ACHN (cell line): ENCODE measurements at regions not wholly inside any gene's neighbourhood (a gene's known extent, or its start where the extent isn't known, plus 50 kb on each side); places are given as distances from the start of the nearest gene placed in this dataset.

Source experiments
- DNase-seq: peaks from one replicate; pipeline ENCODE4 v3.0.0-alpha.2; 2015
- in situ Hi-C: cut with HindIII; loops from 2 replicates; pipeline ENCODE4 v1.10.0; 2017; ENCODE audit warnings: low sequenced_read_pairs, low pct_ligation_motif_present, low pct_unique_long_range_greater_than_20kb

DNA sequence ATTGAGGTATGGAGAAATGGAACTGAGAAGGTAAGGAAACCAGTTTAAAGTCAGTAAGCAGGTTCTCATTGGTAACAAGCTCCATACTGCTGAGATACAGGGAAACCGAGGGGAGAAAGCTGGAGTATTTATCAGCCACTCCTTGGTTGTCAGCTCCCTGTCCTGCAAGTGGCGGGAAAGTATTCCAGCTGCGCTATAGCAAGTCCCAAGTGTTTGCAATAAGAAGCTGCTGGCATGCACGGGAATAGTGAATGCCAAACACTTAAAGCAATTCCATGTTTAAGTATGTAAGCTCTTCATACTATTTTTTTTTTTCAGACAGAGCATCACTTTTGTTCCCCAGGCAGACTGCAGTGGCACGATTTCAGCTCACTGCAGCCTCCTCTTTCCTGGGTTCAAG lies 1601.1 kb downstream of the SUCLG1 start:
- DNase-seq: no peak
- in situ Hi-C loops: no loop called here

- in situ Hi-C loops: no loop called here
- no peak for DNase-seq
Observed at GRCh38 chr2:82853299-82853698, 1605.8 kb downstream of the SUCLG1 start.

DNA sequence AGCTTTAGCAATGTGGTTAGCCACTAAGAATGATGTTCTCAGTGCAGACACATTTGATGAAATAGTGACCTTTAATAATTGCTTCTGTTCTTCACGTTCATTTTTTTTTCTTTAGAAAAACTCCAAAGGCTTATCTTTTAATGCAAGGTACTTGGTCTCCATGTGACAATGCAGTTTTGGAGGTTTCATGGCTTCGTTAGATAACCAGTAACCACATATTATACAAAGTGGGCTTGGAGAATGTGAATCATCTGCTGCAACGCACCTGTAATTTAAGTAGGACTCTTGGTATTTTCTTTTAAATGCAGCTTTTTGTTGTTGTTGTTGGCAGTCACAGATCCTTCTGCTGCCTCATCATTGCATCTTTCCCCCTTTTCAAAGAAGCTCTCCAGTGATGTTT lies 1606.3 kb downstream of the SUCLG1 start:
- DNase-seq: no peak
- in situ Hi-C loops: no loop called here

- in situ Hi-C loops: no loop called here
- no peak for DNase-seq
Observed at GRCh38 chr2:82848285-82848684, 1610.8 kb downstream of the SUCLG1 start.

- in situ Hi-C loops: no loop called here
- DNase-seq: no peak
Observed at GRCh38 chr2:82839036-82839435, 1620.0 kb downstream of the SUCLG1 start.

DNA sequence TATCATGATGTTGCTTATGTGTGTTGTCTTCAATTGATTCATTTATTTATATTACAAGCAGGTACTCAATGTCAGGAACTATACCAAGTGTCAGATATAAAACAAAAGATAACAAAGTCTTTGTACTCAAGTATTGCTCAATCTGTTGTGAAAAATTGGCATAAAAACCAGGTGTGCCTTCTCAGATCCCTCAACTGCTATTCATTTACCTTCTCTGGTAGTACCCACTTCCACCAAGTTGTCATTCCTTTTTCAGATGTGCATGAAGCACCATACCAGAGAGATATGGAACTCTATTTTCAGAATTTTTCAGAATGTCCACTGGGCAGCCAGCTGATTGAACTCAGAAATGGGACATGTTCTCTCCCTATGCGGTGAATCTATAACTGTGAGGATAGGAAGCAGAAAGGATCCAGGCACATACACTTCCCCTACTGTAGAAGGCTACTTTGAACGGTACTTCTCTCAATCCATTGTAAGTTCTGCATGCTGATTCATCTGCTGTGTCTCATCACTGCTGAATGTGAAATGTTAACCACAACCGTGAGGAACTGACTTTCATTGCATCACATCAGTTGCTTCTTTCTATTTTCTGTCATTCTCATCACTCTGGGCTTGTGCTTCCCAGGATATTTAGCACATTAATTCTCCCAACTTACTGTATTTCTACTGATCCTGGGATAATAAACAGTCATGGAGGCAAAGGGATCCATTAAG lies 1621.3 kb downstream of the SUCLG1 start:
- DNase-seq: peak; percentile 96
- in situ Hi-C loops: no loop called here

GRCh38 chr2:82834893-82835292 lies 1624.2 kb downstream of the SUCLG1 start:
- in situ Hi-C loops: no loop called here
- DNase-seq: no peak

DNA sequence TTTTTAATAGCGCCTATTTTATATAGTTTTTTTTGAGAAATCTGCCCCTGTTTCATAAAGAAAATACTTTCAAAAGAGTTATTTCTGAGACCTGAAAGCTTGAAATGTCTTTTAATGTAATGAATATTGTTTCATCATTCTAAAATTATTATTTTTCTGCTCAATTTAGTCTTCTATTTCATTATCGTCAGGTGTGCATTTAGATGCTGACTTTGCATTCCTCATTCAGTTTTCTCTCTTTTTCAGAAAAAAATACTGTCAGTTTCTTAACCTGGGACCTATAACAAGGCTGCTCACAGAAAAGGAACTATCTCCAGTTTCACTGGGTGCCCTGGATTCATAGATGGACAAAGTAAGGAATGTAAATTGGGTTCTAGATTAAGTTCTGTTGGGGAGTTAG lies 1631.7 kb downstream of the SUCLG1 start:
- in situ Hi-C loops: no loop called here

GRCh38 chr2:82826437-82826836 lies 1632.6 kb downstream of the SUCLG1 start:
- DNase-seq: no peak
- in situ Hi-C loops: no loop called here

More for the DNA sequence above, 1631.7 kb downstream of the SUCLG1 start:
- no peak for DNase-seq

DNA sequence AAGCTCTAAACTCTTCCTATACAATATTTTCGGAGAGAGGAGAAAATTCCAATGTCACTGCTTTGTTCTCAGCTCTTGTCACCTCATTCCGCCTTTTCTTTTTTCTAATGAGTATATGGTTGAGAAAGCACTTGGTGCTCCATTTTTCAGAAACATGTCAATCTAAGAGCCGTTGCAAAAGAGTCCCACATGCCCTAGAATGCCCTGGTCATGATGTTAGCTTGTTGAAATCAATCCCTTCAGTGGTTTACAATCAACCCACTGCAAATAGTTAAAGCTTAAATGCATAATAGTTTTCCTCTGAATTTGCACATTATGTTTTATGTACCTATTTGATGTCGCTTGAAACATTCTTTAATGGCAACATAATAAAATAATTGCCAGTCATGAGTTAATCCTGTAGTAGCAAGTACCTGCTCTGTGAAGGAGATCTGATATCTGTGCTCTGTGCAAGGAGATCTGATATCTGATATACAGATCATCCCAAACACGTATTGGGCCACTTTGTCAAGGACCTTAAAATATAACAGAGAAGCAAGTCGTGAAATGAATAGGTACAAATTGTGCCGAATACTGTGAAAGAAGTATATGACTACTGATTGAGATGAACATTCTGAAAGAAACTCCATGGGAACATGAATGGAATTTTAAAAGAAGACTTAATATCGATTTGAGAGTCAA lies 1633.5 kb downstream of the SUCLG1 start:
- in situ Hi-C loops: no loop called here

GRCh38 chr2:82823892-82824291 lies 1635.2 kb downstream of the SUCLG1 start:
- in situ Hi-C loops: no loop called here

More for the DNA sequence above, 1633.5 kb downstream of the SUCLG1 start:
- no peak for DNase-seq

GRCh38 chr2:82819951-82820350 lies 1639.1 kb downstream of the SUCLG1 start:
- DNase-seq: no peak
- in situ Hi-C loops: no loop called here

More at GRCh38 chr2:82823892-82824291, 1635.2 kb downstream of the SUCLG1 start:
- DNase-seq: no peak

DNA sequence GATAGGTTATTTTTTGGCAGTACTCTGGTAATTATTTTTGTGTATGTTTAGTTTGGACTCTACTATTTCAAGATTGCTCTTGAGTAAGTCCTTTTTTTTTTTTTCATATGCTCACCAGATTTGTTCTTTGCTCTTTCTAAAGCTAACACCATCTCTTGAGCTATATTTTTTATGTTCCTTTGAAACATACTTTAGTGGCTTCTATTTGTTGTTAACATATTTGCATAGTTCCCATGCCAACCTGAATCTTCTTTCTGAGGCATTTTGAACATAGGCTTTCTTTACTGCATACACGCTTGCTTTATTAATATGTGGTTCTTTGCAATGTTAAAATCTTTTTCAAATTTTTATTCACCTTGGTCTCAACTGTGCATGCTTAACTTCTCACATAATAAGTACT lies 1644.9 kb downstream of the SUCLG1 start:
- in situ Hi-C loops: no loop called here
- no peak for DNase-seq

- in situ Hi-C loops: no loop called here
- no peak for DNase-seq
Observed at GRCh38 chr2:82811946-82812345, 1647.1 kb downstream of the SUCLG1 start.

DNA sequence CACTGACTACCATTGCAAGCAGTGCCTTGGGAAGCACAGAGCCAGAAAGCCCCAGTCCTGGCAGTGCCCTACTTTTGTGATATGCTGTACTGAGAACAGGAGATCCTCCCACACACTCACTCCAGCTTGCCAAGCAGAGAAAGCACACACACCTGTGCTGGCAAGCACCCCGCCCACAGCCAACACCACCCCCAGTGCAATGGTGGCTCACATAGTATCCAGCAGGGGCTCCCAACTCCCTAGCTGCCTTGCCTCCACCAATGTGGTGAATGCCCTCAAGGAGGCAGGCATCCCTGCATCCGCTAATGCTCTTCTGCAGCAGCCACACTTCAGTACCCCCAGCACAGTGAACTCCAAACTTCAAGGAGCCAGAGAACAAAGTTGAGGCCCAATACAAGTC lies 1655.8 kb downstream of the SUCLG1 start:
- in situ Hi-C loops: no loop called here
- DNase-seq: no peak

GRCh38 chr2:82797469-82797868 lies 1661.6 kb downstream of the SUCLG1 start:
- no peak for DNase-seq
- in situ Hi-C loops: no loop called here

- in situ Hi-C loops: no loop called here
- no peak for DNase-seq
Observed at GRCh38 chr2:82796132-82796531, 1662.9 kb downstream of the SUCLG1 start.

DNA sequence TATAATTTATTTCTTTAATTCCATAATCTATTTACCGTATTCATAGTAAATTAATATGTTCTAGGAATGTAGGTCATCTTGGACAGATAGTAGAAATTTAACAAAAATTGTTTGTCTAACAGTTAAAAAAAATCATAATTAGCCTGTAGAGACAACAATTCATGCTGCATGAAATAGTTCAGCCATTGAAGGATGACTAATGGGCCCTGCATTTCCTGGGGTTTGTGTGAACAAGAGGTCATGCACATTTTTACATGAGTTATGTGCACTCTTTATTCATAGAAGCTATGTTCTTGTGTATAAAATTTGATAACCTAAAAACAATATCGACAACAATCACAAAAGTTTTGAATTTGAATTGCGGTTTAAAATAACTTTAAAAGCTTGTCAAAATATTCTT lies 1663.6 kb downstream of the SUCLG1 start:
- in situ Hi-C loops: no loop called here

DNA sequence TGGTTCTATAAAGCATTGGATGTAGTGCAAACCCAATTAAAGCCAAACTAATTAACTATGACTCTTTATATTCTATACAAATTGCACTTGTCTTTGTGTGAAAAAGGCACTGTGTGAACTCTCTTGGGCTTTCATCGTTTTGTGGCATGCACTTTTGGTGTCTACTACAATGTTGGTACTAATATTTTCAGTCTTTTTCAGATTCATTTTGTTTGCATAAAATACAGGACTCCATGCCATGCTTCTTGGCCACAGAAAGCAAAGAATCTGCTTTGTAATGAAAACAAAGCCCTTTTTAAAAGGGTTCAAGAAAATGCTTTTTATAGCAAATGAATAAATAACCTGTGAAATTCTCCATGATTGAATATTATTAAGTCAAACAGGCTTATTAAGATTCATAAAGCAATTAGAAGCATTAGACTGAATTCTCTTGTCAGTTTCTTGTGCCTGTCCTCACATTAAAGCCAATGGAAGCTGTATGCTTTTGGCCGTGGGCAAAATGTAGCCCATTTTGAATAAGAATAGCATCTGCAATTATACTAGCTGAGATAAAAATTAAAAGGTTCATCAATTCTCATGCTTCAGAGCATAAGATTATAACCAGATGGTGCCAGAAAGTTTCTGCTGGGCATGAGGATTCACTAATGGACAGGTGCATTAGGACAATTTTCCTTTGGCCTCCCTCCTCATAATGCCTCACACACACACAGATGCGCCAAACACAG lies 1665.2 kb downstream of the SUCLG1 start:
- no peak for DNase-seq
- in situ Hi-C loops: no loop called here

More for the DNA sequence above, 1663.6 kb downstream of the SUCLG1 start:
- peak; percentile 78 for DNase-seq
